GM21529 (cell line): ENCODE measurements at regions not wholly inside any gene's neighbourhood (a gene's known extent, or its start where the extent isn't known, plus 50 kb on each side); places are given as distances from the start of the nearest gene placed in this dataset.
"Not testable (repeated sequence)": the region's sequence is repeated elsewhere in the genome, so short reads cannot be mapped to it uniquely, and the experiment has no call there.

Experiments used
- ATAC-seq: cut with Tn5 transposase; IDR thresholded peaks from one replicate; pipeline ENCODE4 v1.9.1; 2021; ENCODE audit not compliant: unreplicated experiment

DNA sequence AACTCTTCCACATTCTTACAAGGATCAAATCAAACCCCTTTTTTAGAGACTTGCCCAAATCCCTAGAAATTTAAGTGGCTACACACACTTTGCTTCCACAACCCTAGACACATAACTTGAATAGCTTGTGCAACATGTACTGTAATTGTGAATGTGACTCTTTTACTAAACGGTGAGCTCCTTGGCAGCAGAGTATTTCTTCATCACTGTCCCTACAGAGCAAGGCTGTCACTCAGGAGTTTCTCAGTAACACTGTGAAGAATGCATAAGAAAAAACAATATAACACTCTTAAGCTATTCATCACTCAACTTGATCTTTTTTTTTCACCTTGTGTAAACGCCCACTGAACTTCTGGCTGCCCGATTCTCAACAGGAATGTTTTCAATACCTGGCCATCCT lies 53.8 kb upstream of the ADAMTS18 start:
- ATAC-seq: no peak

DNA sequence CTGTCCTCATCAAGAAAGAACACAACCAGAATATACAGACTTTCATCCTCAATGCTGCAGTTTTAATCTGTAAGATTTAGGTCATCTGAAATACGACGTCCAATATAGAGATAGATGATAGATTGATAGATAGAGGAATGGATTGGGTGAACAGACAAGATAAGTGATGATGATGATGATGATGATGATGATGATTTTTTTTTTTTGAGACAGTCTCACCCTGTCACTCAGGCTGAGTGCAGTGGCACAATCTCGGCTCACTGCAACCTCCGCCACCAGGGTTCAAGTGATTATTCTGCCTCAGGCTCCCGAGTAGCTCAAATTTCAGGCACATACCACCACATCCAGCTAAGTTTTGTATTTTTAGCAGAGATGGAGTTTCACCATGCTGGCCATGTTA lies 56.3 kb upstream of the ADAMTS18 start:
- no peak for ATAC-seq

DNA sequence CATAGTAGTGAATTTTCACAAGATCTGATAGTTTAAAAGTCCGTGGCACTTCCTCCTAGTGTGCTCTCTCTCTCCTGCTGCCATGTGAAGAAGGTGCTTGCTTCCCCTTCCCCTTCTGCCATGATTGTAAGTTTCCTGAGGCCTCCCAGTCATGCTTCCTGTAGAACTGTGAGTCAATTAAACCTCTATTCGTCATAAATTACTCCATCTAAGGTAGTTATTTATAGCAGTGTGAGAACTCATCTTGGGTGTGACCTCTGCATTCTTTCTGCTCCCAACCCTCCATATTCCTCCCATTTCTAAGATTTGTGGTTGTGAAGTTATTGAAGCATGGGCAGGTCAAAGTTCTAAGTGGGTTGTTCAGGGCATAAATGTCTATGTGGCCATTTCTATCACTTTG lies 62.1 kb upstream of the ADAMTS18 start:
- ATAC-seq: no peak

DNA sequence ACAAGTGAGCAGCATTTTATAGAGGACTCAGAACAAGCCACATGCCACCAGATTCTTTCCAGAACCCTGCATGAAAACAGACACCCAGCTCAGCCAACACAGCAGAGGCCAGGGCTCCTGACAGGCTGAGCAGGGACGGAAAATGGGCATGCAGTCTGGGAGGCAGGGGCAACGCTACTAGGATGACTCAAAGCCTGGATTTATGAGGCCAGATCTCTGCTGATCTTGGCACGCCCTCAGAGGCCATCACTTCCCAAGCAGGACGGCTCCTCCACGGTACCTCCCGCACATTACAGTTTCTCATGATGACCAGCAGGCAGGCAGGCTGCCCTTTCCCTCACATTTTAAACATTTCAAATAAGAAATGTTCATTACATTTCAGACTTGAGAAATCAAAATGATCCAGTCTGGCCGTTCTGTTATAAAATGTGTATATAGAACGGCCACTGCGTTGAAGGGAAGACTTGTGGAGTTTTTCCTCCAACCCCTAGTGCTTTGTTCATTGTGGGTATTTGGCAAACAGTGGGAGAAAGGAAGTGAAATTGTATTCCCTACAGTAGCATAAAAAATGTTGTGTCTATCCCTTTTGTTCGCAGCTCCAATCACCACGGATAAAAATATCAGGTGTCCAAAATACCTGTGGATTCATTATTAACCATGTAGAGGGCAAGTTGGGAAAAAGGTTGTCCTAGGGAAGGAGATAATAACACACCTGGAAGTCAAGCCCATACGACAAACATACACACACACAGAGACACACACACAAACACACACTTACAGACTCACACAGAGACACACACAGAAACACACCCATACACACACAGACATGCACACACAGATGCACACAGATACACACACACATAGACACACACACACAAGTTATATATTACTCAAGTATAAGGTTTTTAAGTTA lies 64.8 kb upstream of the ADAMTS18 start:
- no peak for ATAC-seq

DNA sequence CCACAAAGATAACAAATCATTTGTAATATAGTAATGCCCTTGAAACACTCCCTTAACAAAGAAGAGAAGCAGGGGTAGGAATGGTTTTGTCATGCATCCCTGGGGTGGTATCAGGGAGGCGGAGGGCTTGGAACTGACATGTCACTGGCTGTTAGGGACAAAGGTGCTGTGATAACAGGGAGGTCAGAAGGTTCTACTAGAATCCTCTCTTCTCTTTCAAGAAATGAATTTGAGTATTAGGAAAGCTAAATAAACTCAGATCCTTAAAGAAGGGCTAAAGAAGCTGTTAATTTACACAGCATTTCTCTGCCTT lies 65.4 kb upstream of the ADAMTS18 start:
- no peak for ATAC-seq

DNA sequence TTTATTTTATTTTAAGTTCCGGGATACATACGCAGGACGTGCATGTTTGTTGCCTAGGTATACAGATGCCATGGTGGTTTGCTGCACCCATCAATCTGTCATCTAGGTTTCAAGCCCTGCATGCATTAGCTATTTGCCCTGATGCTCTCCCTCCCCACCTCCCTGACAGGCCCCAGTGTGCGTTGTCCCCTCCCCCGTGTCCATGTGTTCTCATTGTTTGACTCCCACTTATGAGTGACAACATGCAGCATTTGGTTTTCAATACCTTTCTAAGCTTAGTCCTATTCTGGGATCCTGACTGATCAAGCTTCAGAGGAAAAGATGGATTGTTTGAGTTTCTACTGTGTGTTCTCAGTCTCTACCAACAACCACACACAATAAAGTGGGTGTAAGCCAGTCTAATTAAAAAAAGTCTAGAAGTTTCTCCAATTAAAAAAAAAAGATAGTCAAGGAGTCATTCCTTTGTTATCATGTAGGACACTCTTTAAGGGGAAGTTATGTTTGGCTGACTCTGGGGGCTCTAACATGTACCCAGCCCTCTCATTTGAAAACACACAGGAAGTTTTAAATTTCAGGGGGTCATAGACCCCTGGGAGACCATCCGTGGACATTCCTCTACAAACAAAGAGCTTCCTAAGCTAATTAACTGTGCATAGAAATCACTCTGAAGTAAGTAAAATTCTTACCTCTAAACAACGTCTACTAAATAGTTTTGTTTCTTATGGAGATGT lies 66.3 kb upstream of the ADAMTS18 start:
- no peak for ATAC-seq

DNA sequence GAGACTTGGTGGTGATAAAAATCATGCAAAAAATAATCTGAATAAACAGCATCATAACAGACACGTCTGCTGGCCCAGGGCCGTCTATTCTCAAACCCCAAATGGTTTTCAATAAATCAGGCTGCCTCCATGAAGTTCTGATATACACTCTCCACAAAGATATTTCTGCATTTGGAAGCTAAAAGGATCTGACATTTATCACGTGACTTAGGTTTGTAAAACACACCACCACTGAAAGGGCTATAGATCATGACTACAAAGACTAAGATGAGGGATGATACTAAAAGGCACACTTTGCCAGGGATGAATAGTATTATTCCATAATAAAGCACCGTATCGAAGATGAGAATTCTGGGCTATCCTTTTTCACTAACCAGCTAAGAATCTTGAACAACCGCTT lies 67.6 kb upstream of the ADAMTS18 start:
- no peak for ATAC-seq

DNA sequence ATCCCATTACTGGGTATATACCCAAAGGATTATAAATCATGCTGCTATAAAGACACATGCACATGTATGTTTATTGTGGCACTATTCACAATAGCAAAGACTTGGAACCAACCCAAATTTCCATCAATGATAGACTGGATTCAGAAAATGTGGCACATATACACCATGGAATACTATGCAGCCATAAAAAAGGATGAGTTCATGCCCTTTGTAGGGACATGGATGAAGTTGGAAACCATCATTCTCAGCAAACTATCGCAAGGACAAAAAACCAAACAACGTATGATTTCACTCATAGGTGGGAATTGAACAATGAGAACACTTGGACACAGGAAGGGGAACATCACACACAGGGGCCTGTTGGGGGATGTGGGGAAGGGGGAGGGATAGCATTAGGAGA lies 71.7 kb upstream of the ADAMTS18 start:
- not testable (repeated sequence) for ATAC-seq

DNA sequence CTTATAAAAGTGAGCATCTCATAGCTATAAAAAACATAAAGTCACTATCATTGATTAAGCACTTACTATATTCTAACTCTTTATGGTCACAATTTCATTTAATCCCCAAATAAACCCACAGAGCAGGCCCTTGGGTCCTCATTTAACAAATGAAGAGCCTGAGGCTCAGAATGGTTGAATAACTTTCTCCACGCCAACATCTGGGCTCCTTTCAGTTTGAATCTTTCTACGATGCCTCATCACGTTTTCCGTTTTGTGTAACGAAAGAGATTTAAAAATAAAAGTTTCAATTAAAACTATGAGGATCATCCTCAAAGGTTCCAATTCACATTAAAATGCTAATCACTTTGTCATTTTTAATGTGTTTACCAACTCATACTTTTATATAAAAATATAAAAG lies 74.2 kb upstream of the ADAMTS18 start:
- ATAC-seq: no peak

DNA sequence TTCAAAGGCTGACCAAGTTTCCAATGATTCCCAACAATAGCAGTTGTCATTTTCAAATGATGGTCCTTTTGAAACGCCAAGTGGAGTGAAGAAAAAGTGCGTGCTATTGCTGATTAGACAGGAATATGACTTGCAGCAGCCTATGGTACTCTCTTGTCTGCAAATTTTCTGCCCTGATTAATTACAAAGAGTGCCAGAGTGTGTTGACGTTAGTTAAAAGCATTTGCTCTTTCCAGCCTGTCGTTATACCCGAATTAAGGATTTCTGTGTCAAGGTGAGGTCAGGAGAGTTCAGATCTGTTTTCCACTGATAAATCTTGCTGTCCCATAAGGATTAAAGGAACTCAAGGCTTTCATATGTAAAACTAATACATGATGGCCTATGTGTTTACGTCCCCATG lies 75.0 kb upstream of the ADAMTS18 start:
- no peak for ATAC-seq

DNA sequence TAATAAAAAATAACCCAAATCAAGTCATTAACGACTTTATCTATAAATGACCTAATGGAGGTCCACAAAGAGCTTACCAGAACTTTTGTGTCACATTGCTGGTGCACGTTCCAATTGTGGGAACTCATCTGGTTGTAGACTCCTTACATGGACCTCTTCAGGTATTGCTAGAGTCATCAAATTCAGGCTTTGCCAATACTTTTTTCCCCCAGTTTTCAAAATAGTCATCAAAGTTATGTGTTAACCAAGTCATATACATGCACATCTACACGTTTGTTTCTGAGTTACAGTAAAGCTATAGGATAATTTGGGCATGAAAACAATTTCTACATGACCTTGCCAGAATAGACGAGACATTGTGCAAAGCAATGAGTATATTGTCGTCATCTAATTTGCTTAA lies 76.2 kb upstream of the ADAMTS18 start:
- no peak for ATAC-seq

DNA sequence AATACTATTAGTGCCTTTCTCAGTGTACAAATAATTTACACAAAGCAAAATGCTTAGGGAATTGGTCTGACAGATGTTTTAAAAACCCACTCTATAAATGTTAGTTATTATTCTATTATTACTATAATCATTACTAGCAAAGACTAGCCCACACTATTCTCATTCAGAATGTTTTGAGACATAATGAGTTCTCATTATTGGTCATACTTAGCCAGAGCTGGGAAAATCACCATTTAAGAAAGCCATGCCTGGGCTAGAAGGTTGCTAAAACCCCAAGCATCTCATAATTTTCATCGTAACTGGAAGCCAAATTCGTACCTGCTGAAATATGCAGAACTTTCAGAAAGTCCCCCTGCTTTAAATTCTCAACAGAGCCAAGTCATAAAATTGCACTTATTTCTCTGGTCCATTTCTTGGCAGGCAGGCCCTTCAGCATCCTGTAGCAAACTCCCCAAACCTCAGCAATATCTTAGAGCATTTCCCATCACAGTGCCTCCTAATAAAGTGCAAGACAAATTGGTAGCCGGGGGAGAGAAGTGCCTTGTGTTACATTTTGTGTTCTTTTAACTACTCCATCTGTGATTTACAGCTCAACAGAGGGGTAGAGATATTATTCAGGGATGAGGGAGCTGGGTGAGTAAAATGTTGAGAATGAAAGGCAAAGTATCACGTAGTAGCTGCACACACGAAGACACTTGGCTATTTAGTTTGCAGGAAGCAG lies 79.8 kb upstream of the ADAMTS18 start:
- no peak for ATAC-seq

DNA sequence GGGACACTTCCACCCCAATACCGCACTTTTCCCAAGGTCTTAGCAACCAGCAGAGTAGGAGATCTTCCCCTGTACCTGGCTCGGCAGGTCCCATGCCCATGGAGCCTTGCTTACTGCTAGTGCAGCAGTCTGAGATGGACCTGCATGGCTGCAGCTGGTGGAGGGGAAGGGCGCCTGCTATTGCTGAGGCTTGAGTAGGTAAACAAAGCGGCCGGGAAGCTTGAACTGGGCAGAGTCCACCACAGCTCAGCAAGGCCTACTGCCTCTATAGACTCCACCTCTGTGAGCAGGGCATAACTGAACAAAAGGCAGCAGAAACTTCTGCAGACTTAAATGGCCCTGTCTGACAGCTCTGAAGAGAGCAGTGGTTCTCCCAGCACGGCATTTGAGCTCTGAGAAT lies 90.4 kb upstream of the ADAMTS18 start:
- ATAC-seq: not testable (repeated sequence)

DNA sequence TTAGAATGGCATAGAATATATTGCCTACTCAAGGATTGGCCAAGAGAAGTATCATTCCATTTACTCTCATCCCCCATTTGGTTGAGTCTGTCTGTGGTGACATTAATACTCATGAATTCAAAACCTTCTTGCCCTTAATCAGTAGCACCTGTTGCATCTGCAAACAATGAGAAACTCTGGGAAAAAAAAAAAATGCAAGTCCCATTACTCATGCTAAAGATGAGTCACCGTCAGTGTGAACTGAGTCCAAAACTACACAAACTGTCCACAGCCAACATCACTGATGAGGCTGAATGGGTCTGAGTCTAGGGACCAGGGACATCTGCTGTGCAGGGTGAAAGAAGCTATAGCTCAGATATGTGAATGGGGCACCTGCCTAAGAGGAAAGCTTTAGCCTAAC lies 96.9 kb upstream of the ADAMTS18 start:
- ATAC-seq: no peak

DNA sequence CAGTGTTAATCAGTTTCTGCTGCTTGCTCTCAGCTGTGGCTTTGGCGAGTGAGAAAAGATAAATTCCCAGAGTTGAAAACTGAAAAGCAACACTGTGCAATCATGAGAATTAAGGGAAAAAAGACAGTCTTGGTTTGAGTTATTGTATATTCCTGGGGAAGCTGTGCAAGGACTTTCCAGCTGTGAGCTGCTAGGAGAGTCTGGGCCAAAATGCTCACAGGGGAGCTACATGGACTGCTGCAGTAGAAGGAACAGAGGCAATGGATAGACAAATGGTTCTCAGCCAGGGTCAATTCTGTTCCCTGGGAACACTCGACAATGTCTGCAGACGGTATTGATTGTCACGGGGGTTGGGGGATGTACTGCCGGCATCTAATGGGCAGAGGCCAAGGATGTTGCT lies 102.0 kb upstream of the ADAMTS18 start:
- ATAC-seq: no peak

DNA sequence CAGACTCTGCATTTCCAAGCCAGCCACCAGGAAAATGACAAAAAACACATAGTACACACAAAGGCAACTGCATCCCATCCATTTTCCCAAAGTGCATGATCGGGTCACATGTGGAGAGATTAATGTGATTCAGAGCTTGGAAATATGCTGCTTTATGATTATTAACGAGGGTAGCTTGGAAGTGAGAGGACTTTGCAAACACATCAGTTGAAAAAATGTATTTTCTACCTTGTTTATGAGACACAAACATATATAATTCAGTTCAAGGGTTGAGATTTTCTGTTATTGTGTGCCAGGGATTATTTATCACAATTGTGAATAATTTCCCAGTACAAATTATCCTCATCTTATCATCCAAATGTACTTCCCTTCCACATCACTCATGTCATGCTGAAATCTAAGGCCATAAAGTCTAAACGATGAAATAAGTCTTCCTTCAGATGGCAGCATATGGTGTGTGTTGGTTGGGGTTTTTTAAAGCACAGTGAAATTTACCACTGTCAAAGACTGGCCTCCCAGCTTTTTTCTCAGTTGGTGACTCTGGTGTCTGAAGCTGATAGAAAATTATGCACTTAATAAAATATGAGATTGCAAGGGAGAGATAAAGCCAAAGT lies 104.7 kb upstream of the ADAMTS18 start:
- no peak for ATAC-seq

DNA sequence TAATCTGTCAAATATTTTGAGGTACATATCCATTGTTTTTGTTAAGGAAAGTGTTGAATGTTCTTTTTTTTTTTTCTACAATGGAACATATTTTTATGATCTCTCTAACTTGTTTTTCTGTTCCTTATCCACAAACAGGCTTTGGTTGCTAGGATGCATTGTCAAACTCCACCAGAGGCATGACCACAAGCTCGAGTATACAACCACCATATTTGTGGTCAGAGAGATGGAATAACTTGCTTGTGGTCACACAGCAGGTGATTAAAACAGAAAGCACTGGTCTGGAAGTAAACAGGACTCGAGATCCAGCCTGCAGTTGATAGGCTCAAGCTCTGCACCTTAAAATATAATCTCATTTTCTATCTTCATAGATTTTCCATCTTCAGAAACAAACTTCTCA lies 105.8 kb upstream of the ADAMTS18 start:
- no peak for ATAC-seq

DNA sequence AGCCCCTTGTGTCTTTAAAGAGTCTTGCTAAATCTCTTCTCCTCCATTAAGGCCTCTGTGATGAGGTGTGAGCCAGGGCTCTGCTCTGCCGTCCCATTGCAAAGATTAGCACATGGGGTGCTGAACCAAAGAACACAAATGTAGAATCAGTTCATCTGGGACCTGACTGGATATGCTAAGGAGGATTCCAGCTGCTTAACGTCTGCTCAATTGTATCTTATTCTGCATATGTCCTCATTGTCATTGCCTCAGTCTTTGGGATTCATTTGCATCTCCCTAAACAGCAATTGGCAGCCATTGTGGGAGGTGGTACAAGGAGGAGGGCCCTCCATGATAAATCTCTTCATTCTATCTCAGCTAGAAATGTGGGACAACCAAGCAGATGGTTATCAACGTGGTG lies 106.3 kb upstream of the ADAMTS18 start:
- ATAC-seq: no peak

DNA sequence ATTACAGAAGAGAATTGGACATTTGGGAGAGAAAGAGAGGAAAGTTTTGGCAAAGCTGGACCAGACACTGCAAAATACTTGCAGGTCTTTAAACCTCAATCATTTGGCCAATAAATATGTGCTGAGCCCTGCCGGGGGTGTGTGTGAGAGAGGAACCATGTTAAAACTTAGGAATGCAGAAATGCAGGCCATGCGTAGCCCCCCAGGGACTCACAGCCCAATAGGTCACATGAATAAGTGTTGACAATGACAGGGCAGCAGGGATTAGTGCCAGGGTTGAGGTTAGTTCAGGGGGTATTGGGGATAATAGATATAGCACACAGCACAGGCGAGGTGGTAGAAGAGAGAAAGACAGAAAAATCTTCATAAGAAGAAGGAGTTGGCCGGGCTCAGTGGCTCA lies 113.3 kb upstream of the ADAMTS18 start:
- ATAC-seq: no peak

DNA sequence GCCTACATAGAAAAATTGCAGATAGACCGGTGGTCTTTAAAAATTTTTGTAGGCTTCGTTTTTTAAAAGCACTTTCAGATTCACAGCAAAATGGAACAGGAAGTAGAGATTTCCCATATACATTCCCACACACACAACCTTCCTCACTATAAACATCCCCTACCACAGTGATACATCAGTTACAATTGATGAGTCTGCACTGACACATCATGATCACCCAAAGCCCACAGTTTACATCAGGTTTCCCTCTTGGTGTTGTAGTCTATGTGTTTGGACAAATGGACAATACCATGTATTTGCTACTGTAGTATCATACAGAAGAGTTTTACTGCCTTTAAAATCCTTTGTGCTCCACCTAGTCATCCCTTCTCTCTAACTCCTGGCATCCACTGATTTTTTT lies 113.9 kb upstream of the ADAMTS18 start:
- no peak for ATAC-seq

DNA sequence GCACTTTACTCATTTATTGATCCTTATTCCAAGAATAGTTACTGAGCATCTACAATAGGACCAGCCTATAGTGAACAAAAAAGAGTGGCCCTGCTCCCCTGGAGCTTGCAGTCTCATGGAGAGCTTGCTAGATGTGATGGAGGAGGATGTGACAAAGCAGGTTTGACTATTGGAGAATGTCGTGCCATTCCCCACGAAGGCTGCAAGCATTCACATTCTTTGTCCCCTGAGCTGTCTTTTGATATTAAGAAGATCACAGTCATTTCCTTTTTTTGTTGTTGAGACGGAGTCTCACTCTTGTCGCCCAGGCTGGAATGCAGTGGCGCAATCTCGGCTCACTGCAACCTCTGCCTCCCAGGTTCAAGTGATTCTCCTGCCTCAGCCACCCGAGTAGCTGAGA lies 115.0 kb upstream of the ADAMTS18 start:
- no peak for ATAC-seq

DNA sequence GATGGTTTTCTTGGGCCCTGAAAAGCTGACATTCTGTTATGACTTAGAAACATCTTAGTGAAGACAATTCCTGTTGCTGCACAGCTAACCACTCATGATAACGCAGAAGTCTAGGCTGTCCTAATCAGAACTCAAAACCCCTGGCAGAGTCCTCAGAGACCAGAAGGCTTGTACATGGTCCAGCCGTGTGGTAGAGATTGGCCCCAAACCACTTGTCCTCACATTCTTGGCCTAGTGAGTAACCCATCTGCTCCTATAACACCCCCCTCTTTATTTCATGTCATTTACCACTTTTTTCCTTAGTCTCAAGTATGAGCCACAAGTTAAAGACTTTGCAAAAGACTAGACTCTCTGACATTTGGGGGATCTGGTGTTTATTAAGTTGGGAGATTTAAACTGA lies 116.5 kb upstream of the ADAMTS18 start:
- no peak for ATAC-seq
